Amniotic epithelial cell (primary cell): ENCODE measurements at regions not wholly inside any gene's neighbourhood (a gene's known extent, or its start where the extent isn't known, plus 50 kb on each side); places are given as distances from the start of the nearest gene placed in this dataset.

Experiments
- DNase-seq: peaks from one replicate; pipeline ENCODE4 v3.0.0-alpha.2; 2010; ENCODE audit warnings: low read depth

DNA sequence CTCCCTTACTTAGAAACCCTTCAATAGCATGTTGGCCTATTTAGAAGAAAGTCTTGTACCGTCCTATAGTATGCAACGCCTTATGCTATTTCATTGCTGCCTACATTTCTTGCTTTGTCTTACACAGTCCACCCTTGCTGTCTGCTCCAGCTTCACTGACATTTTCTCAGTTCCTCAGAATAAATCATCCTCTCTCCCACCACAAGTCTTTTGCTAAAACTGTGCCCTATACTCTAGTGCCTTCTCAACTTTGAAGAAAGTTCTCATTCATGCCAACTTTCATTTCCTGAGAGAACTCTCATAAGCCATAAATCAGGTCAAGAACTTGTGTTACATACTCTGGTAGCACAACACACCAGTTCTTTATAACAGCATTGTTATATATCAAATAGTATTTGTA lies 54.3 kb upstream of the COL3A1 start:
- DNase-seq, result no peak

DNA sequence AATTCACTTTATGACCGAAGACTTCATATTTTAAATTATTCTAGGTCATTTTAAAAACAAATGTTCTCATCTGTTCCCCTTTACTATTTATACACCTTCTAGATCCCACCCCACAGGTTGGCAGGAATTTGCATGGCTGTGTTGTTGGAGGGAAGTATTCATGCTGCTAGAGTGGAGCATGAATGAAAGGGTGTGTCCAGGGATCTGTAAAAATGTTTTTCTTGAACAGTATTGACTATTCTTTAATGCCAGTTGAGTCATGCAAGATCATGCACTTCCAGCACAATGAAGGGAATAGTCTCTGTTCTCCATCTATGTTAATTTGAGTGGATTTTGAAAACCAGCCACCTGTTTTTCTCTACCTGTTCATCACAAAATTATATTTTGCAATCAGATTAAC lies 52.0 kb upstream of the COL3A1 start:
- DNase-seq, result no peak
